Heart left ventricle (tissue), 16 donors: ENCODE measurements at regions not wholly inside any gene's neighbourhood (a gene's known extent, or its start where the extent isn't known, plus 50 kb on each side); places are given as distances from the start of the nearest gene placed in this dataset.

Experiments used
- ATAC-seq, 4 donors: fragments of 200-7000 bp; cut with Tn5 transposase; one replicate each; pipeline ENCODE4 v1.9.1; 2020 to 2022; ENCODE audit warnings: moderate library complexity in 4 of 4, mild to moderate bottlenecking in 3 of 4, moderate number of reproducible peaks in 1 of 4
- DNase-seq, 5 donors: peaks; one replicate each; pipeline ENCODE4 v3.0.0-alpha.2; 2020
- H3K27ac ChIP-seq, 12 donors: fragments of 200-600 bp; sonication (generic) in 4 of 12; one replicate each; pipeline versions ENCODE4 v1.5.0 to v1.8.0; 2016 to 2022; ENCODE audit warnings: mild to moderate bottlenecking in 2 of 12
- H3K27me3 ChIP-seq, 9 donors: fragments of 200-600 bp; sonication (generic) in 2 of 9; one replicate each; pipeline versions ENCODE4 v1.5.1 to v1.8.0; 2016 to 2022; ENCODE audit warnings: mild to moderate bottlenecking in 3 of 9
- H3K36me3 ChIP-seq, 9 donors: fragments of 200-600 bp; sonication (generic) in 2 of 9; one replicate each; pipeline versions ENCODE4 v1.5.0 to v1.8.0; 2018 to 2022; ENCODE audit warnings: mild to moderate bottlenecking in 2 of 9
- H3K4me1 ChIP-seq, 12 donors: fragments of 200-600 bp; sonication (generic) in 4 of 12; one replicate each; pipeline versions ENCODE4 v1.5.0 to v1.8.0; 2016 to 2022; ENCODE audit warnings: mild to moderate bottlenecking in 3 of 12
- H3K4me3 ChIP-seq, 12 donors: fragments of 200-600 bp; sonication (generic) in 4 of 12; one replicate each; pipeline versions ENCODE4 v1.5.0 to v1.8.0; 2017 to 2022; ENCODE audit warnings: mild to moderate bottlenecking in 9 of 12, moderate library complexity in 4 of 12
- H3K9me3 ChIP-seq, 12 donors: fragments of 200-600 bp; sonication (generic) in 4 of 12; one replicate each; pipeline versions ENCODE4 v1.5.0 to v1.8.0; 2016 to 2022; ENCODE audit warnings: mild to moderate bottlenecking in 1 of 12
- POLR2A ChIP-seq, 2 donors: fragments of 450-650 bp; IDR thresholded peaks; one replicate each; pipeline ENCODE4 v1.6.1; 2017; ENCODE audit warnings: antibody characterized with exemption in 2 of 2, mild to moderate bottlenecking in 2 of 2, moderate library complexity in 2 of 2
- WGBS, 4 donors: extraction: QIAGEN DNeasy Blood & Tissue Kit in 2 of 4; methylation state at CpG; one replicate each; pipeline versions ENCODE4 v1.1.5 to v1.1.7; 2013 to 2018; 5-methylcytosine and 5-hydroxymethylcytosine counted together
- intact Hi-C, 10 donors: fragments of 100-400 bp; cut with DNase I; formaldehyde crosslinking; loops; one replicate each; pipeline versions ENCODE4 v1.11.1 to v1.14.2; 2022
- TF ChIP-seq, protein P1 (sequence below), 12 donors: fragments of 200-600 bp; sonication (generic) in 4 of 12; IDR thresholded peaks; one replicate each; pipeline versions ENCODE4 v1.5.0 to v1.8.0; 2018 to 2022; ENCODE audit warnings: antibody characterized with exemption in 12 of 12, mild to moderate bottlenecking in 5 of 12
- donor health status: ischemic (EF 13 %, LVEDD 7.1; RV severe dilation, severe dysfunction).
- donor health status: healthy with polysubstance abuse.
- donor health status: DM: no; HTN: yes; CAD: no.
- donor health status: DM: no; HTN: no; CAD: no.
- donor health status: ischemic (EF 25% LVEDD 6.9; RV normal size, moderate dysfunction).
- donor health status: ischemic (EF 25% LVEDD 5.7; RV mildly dilated, moderate dysfunction).
- donor health status: healthy.
- donor health status: DM: yes; HTN: yes; CAD: no.
- donor health status: ischemic (EF 35%, LVEDD 5.7; RV mildly dilated, moderate dysfunction).
- donor health status: nonischemic (EF 11% LVEDD 7.7; RV severe dilation, severe dysfunction).
- donor health status: DM: yes; HTN: yes; CAD: no.
- donor health status: PGD.
- donor health status: ischemic (EF 29% LVEDD 5.4; RV normal size, mild dysfunction).
- donor health status: nonischemic (EF 23%, LVEDD 6.1; RV moderate dilation, normal function).

DNA sequence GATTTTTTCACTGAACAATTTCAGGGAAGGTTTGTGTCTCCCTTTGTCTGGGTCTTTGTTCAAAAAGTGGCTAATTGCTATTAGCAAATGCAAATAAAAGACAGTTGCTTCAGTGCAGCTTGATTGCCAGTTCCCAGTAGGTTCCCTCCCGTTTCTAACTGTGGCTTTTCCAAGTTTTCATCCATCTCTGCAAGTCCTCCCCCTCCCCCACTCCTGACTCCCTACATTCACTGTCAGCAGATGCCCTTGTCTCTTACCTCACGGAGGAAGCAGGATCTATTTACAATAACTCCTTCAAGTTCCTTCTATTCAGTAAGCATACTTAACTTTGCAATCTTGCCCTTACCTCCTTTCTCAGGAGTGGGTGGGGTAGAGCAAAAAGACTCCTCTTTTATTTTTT lies 55.4 kb upstream of the SCEL start:
- peaks cover 0 to 6% (median 0%) of the 10 kb centered on the region in 12 donors for H3K4me1 ChIP-seq
- H3K4me3 ChIP-seq: no peak overlapping the region
- H3K9me3 ChIP-seq: peaks cover 0 to 10% (median 0%) of the 10 kb centered on the region in 12 donors
- H3K36me3 ChIP-seq: no peaks in the 10 kb centered on the region
- WGBS, 4 donors: 19 to 30% (median 22%) methylated on average over 2 of the region's 2 CpGs
- no peak overlapping the region for H3K27ac ChIP-seq
- no peaks in the 10 kb centered on the region for H3K27me3 ChIP-seq
- TF ChIP-seq, protein P1, sequence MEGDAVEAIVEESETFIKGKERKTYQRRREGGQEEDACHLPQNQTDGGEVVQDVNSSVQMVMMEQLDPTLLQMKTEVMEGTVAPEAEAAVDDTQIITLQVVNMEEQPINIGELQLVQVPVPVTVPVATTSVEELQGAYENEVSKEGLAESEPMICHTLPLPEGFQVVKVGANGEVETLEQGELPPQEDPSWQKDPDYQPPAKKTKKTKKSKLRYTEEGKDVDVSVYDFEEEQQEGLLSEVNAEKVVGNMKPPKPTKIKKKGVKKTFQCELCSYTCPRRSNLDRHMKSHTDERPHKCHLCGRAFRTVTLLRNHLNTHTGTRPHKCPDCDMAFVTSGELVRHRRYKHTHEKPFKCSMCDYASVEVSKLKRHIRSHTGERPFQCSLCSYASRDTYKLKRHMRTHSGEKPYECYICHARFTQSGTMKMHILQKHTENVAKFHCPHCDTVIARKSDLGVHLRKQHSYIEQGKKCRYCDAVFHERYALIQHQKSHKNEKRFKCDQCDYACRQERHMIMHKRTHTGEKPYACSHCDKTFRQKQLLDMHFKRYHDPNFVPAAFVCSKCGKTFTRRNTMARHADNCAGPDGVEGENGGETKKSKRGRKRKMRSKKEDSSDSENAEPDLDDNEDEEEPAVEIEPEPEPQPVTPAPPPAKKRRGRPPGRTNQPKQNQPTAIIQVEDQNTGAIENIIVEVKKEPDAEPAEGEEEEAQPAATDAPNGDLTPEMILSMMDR (IDR thresholded peaks at IDR 0.05): no peak
- TF ChIP-seq POLR2A (IDR thresholded peaks at IDR 0.05): no peak
- intact Hi-C loops: loop anchor here in 1 of 10 donors (10.0 kb wide), 1 partner anchor 205 kb away; no protein-coding TSS in a partner anchor
- DNase-seq: no peak
- ATAC-seq: no peak

DNA sequence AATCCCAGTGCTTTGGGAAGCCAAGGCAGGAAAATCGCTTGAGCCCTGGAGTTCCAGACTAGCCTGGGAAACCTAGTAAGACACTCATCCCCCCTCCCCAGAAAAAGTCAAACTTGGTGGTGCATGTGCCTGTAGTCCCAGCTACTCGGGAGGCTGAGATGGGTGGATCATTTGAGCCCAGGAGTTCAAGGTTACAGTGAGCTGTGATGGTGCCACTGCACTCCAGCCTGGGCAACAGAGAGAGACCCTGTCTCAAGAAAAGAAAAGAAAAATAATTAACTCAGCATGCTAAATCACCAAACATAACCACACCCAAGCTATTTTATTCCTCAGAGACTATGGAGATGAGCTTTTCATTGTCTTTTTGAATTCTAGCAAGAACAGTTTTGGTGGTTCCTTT lies 56.2 kb upstream of the SCEL start:
- Histone ChIP-seq H3K27ac (no peak overlapping the region), H3K36me3 (no peaks in the 10 kb centered on the region), H3K4me1 (peaks cover 0 to 6% (median 0%) of the 10 kb centered on the region in 12 donors), H3K27me3 (no peaks in the 10 kb centered on the region), H3K4me3 (no peak overlapping the region), H3K9me3 (peaks cover 0 to 10% (median 0%) of the 10 kb centered on the region in 12 donors)
- WGBS, 4 donors: 48 to 68% (median 60%) methylated on average over 2 of the region's 2 CpGs
- ATAC-seq (no peak), DNase-seq (no peak)
- TF ChIP-seq, protein P1 (IDR thresholded peaks at IDR 0.05): no peak
- intact Hi-C loops: loop anchor here in 5 of 10 donors (5.0 to 10.0 kb wide), 6 partner anchors 142 to 207 kb away; partner anchors contain the start of gene MYCBP2 (in 2 of the 5)

DNA sequence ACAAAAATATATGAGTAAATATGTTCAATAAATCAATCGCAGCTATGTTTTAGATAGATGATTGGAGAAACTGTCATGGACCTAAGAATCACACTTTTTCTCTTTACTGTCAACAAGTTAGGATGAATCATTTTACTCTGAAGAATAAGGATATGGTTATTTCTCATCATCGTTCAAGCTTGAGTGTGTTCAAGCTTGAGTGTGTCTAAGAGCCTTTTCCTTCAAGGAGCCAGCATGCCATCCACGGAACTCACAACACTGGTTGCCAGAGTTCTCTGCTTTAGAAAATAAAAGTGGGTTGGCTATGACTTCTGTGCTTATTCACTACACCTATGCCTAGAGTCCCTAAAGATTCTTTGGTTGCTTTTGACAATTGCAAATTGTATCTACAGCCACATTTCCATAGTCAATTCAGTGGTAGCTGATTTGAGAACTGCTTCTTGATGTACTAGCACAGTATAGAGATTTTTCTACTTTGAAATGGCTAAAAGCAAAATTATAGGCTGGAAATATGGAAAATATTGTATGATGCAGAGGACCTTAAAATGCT lies 58.1 kb upstream of the SCEL start:
- peaks cover 0 to 2% (median 0%) of the 10 kb centered on the region in 12 donors for H3K9me3 ChIP-seq
- no peaks in the 10 kb centered on the region for H3K36me3 ChIP-seq
- peak overlapping the region in 1 of 12 donors; percentile 56 for H3K4me3 ChIP-seq
- WGBS, 4 donors: 82 to 87% (median 85%) methylated on average over 3 of the region's 3 CpGs
- intact Hi-C loops: loop anchor here in 5 of 10 donors (5.0 to 10.0 kb wide), 6 partner anchors 140 to 205 kb away; partner anchors contain the start of gene MYCBP2 (in 2 of the 5)
- H3K4me1 ChIP-seq: peaks cover 0 to 6% (median 0%) of the 10 kb centered on the region in 12 donors
- TF ChIP-seq, protein P1 (IDR thresholded peaks at IDR 0.05): no peak
- no peak for TF ChIP-seq POLR2A (IDR thresholded peaks at IDR 0.05)
- H3K27me3 ChIP-seq: no peaks in the 10 kb centered on the region
- ATAC-seq (no peak), DNase-seq (no peak)
- H3K27ac ChIP-seq: no peak overlapping the region

DNA sequence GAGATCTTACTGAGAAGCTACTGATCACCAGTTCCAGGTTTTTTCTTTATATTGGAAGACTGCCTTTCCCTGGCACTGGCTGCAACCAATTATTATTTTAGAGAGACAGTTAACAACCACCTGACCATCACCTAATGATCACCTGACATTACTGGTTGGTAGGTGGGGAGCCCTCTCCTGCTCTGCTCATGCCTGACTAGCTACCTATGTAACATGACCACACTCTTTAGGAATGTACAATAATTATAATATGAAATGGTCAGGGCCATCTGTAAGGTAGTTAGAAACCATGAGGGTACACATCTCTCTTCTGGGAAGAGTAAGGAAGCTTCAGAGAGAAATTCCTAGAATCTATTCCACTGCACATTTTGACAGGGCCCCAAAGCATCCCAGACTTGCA lies 59.0 kb upstream of the SCEL start:
- intact Hi-C loops: loop anchor here in 5 of 10 donors (5.0 to 10.0 kb wide), 6 partner anchors 139 to 204 kb away; partner anchors contain the start of gene MYCBP2 (in 2 of the 5)
- TF ChIP-seq, protein P1 (IDR thresholded peaks at IDR 0.05): no peak
- no peak for TF ChIP-seq POLR2A (IDR thresholded peaks at IDR 0.05)
- H3K9me3 ChIP-seq: no peaks in the 10 kb centered on the region
- no peaks in the 10 kb centered on the region for H3K27me3 ChIP-seq
- H3K27ac ChIP-seq: no peak overlapping the region
- H3K4me1 ChIP-seq: peaks cover 0 to 8% (median 0%) of the 10 kb centered on the region in 12 donors
- DNase-seq (no peak), ATAC-seq (no peak)
- no peak overlapping the region for H3K4me3 ChIP-seq
- no peaks in the 10 kb centered on the region for H3K36me3 ChIP-seq
